Epidermal melanocyte (primary cell): ENCODE measurements at regions not wholly inside any gene's neighbourhood (a gene's known extent, or its start where the extent isn't known, plus 50 kb on each side); places are given as distances from the start of the nearest gene placed in this dataset.

Source experiments
- DNase-seq: peaks from one replicate; pipeline ENCODE4 v3.0.0; 2011; ENCODE audit warnings: low spot score; ENCODE audit not compliant: insufficient read length

- DNase-seq: no peak
Measured at GRCh38 chr10:44814929-44815328, 96.2 kb upstream of the TMEM72 start.

DNA sequence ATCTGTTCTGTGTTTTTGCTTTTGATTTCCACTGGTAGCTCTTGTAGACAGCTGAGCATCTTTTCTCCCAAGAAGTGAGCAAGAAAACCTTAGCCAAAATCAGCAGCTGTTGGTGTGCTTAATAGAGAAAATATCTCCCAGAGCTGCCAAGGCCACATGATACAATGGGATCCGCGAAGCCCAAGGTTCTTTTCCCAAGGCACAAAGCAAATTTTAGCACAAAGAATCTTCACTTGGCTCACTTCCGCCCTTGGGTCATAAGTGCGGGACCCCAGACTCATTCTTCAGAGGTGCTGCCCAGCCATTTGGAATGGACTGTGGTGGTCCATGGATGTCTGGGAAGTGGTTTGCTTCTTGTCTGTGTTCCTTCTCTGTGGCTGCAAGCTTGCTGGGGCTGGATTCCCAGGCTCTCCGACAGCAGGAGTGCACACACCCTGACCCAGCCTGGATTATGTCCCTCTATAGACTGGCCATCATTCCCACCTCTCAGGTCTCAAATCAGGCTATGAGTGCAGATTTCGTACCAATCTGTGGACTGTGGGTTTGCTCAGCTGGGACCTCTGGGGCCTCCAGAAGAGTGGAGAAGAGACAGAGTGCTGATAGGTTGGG, 93.0 kb upstream of the TMEM72 start:
- no peak for DNase-seq

- no peak for DNase-seq
Measured at GRCh38 chr10:44818701-44819127, 92.4 kb upstream of the TMEM72 start.

DNA sequence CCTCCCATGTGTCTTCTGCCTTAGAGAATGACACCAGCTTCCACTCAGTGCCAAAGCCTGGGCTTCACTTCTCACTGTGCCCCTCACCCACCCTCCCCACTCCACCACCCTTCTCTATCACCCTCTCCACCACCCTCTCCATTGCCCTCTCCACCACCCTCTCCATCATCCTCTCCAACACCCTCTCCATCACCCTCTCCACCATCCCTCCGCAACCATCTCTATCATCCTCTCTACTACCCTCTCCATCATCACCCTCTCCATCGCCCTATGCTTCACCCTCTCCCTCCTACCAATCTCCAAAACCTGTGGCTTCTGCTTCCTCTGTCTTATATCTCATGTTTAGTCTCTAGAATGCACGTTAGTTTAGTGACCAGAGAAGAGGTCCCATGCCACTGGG, 91.0 kb upstream of the TMEM72 start:
- no peak for DNase-seq

DNA sequence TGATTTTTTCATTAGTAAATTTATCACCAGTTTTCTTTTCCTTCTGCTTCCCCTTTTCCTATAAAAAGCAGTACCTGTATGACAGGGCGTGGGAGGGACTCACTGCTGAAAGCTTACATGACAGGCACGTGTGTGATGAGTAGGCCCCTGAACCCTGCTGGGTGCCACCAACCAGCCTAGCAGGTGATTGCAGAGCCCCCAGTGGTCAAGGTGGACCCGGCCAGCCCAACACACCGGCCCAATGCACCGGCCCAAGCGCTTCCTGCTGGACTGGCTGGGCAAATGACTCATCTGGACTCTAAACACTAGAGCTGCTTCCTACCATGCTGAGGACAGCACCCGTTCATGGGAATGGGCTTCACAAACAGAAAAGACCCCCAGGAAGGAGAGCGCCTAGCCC, 89.8 kb upstream of the TMEM72 start:
- DNase-seq: no peak

- no peak for DNase-seq
Measured at GRCh38 chr10:44822349-44822748, 88.8 kb upstream of the TMEM72 start.

DNA sequence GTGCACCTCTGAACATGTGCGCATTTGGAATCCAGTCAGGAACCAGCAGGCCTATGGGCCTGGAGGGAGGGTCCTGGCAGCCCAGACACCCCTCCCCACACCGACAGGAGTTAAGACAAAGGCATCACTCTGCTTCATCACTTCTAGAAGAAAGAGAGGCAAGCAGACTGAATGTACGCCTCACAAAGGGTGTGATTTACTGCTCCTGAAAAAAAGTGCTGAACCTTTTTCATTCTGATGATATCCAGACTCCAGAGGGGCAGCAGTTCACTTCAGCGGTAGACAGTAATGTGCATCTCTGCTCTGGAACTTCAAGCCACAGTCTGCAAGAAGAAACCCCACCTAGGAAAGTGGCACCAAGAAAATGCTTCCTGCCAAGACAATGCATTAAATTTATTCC, 88.2 kb upstream of the TMEM72 start:
- no peak for DNase-seq

GRCh38 chr10:44824607-44825006, 86.5 kb upstream of the TMEM72 start:
- no peak for DNase-seq

GRCh38 chr10:44827431-44828006, 83.6 kb upstream of the TMEM72 start:
- DNase-seq: no peak

GRCh38 chr10:44828508-44829142, 82.5 kb upstream of the TMEM72 start:
- DNase-seq: no peak

DNA sequence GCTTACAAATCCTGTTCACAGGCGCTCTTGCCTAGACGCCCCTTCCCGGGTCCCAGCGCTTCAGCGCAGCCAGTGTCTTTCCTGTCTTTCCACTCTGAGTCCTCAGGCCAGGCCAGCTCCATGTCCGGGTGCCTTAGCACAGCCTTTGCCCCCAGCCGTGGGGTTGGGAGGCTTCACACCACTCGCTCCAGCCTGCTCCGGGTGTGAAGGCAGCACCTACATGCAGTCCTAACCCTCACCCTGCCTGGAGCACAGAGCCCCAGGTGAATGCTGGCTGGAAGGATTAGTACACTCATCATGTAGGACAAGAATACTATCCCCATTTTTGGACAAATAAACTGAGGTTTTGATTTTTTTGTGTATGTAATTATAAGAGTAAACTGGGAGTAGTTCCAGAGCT, 81.7 kb upstream of the TMEM72 start:
- DNase-seq: no peak

GRCh38 chr10:44830022-44830421, 81.1 kb upstream of the TMEM72 start:
- no peak for DNase-seq

DNA sequence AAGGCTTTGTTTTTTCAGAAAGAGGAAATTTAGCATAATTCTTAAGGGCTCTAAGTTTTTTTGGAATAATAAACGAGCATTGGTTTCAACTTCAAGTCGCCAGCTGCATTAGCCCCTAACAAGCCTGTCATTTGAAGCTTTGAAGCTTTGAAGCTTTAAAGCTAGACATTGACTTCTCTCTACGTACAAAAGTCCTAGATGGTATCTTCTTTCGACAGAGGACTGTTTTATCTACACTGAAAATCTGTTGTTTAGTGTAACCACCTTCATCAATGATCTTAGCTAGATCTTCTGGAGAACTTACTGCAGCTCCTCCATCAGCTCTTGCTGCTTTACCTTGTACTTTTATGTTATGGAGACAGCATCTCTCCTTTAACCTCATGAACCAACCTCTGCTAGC, 79.6 kb upstream of the TMEM72 start:
- DNase-seq: no peak

DNA sequence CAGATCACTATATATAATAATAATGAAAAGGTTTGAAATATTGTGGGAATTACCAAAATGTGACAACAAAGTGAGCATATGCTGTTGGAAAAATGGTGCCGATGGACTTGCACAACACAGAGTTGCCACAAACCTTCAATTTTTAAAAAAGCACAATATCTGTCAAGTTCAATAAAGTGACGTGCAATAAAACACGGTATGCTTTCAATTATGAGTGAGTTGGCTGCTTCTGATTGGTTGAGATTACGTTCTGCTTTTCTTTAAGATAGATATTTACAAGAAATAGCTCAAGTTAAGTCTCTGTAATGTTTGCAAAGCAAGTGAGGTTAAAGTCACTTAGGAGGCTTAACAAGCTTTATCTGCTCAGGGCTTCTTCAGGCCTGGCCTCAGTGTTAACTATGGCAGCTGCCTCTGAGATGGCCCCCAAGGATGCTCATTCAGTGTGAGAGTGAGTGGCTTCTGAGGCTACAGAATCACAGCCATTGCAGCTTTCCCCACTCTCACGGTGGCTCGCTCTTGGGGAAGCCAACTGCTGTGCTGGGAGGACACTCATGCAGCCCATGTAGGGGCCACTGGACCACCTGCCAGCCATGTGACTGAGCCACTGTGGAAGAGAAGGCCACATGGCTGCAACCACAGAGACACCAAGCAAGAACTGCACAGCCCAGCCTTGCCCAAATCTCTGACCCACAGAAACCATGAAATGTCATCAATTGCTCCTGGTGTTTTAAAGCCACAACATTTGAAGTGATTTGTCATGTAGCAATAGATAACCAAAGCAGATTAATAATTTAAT, 78.3 kb upstream of the TMEM72 start:
- DNase-seq: peak; percentile 55

DNA sequence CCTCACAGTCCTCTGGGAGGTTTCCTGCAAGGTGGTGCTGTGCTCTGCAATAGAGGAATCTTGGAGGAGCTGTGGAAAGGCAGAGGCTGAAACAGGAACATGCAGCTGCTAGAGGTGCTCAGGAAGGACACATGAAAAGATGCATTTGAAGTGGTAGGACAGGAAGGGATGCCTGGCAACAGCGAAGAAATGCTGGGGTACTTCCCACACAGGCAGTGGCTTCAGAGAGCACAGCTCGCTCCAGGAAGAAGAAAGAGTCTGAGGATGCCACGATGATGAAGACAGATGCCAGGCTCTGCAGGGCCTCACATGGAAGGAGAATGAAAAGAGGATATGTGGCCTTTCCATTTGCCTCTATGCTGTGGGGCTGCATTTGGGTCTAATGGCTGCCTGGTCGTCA, 77.0 kb upstream of the TMEM72 start:
- no peak for DNase-seq

GRCh38 chr10:44835300-44835699, 75.8 kb upstream of the TMEM72 start:
- DNase-seq: no peak

- DNase-seq: no peak
Measured at GRCh38 chr10:44843484-44843883, 67.7 kb upstream of the TMEM72 start.

DNA sequence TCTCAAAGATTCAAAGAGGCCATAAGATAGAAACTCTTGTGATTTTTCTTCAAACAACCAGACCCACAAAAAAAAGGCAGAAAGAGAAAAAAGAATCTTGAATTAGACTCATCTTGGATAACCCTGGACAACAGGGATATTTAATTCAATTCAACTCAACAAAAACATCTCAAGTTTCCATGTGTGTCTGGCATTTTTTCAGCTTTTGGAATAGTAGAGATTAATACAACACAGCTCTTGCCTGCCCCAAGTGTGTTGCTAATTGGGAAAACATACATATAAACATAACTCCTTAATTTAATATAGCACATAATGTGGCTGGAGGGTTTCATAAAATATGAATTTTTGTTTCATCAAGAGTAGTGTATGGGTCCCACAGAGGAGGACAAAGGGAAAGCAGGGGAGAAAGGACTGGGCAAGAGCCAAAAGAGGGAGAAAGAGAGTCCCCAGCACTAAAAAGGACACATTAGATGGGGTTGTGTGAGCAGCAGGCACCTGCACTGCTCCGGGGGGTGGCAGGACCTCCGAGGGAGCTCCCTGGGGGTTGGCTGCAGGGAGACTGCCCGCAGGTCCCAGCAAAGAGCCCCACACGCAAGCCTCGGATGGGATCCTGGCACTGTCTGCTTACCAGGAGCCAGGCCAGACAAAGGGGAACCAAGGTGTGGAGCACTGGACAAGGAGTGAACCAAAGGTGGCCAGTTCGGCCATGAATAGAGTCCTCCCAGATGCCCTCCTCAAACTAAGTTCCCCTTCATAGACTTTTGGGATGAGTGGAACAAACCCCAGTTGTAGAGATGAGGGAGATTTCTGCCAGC, 65.6 kb upstream of the TMEM72 start:
- no peak for DNase-seq

DNA sequence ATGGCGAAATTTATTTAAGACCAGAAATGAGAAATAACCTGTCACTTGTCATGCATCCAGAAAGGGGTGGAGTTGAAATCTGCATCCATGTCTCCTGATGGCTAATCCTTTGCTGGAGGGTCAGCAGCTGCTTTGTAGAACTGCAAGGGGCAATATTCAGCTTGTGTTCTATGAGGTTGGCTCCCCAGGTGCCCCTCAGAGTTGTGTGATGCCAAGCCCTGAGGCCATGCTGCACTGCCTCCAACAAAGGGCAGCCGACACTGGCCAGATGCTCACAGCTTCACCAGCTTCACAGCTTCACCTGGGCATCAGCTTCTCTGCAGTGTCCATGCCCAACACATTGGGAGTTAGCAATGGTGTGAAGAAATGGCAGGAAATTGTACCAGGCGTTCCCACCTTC, 64.0 kb upstream of the TMEM72 start:
- DNase-seq: no peak

GRCh38 chr10:44848211-44848610, 62.9 kb upstream of the TMEM72 start:
- no peak for DNase-seq

GRCh38 chr10:44849936-44850335, 61.2 kb upstream of the TMEM72 start:
- DNase-seq: no peak
